ENCODE measurements at regions not wholly inside any gene's neighbourhood (a gene's known extent, or its start where the extent isn't known, plus 50 kb on each side); places are given as distances from the start of the nearest gene placed in this dataset.

DNA sequence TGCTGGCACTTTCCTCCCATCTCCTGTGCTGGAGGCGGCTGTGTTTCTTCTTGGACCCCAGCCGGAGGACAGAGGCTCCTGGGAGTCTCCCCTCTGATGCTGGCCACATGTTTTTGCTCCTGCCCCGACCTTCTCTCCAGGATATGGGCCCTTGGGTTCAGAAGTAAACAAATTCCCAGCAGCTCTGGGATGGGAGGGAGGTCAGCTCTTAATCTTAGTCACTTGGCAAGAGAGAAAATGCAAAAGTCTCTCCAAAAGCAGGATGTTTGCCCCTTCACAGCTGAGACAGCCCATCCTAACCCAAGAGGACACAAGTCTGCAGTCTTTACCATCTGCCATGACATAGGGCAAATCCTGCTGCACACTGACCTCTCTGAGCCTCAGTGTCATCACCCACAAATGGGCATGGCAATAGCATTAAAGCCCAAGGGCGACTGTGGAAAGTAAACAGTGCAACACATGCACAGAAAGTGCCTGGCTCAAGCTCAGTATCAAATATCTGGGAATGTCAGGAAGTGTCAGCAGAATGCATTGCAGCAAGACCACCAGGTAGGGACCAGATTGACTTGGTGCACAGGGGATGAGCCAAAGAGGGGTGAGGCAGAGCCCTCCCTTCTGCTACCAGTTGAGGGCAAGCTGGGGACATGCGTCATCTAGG lies 117.0 kb upstream of the CXCL14 start:
- FAIRE-seq, result no peak
- POLR2A ChIA-PET (ENCODE audit: partially characterized antibody), result no interaction called here
- no peak overlapping the region for H4K5ac ChIP-seq (ENCODE audit: insufficient read length, low read depth, low read length)

More for the DNA sequence above, 117.0 kb upstream of the CXCL14 start:
- WGBS, 2 experiments (ENCODE audit: extremely low coverage in 1 of 2, insufficient coverage in 1 of 2, insufficient read length in 1 of 2, insufficient replicate concordance in 2 of 2, low coverage in 1 of 2, low lambda C conversion rate in 2 of 2, missing lambda C conversion rate in 1 of 2), result 85% methylated on average over 5 of the region's 5 CpGs; no CpG with 5 or more reads in 1 of the 2 experiments
- H2BK5ac ChIP-seq (ENCODE audit: low read depth, low read length), result no peak overlapping the region
- H3K4ac ChIP-seq (replicated peaks; ENCODE audit: insufficient read length, low read depth, low read length), result no peak overlapping the region
- no peak overlapping the region for H2BK20ac ChIP-seq (ENCODE audit: low read length)
- TF ChIP-seq TAF7 (optimal IDR thresholded peaks at IDR 0.05; ENCODE audit: borderline replicate concordance, low read depth, low read length), result no peak
- no peak for TF ChIP-seq NANOG (IDR thresholded peaks at IDR 0.05; ENCODE audit: insufficient read depth, low read depth, low read length, poor library complexity, severe bottlenecking)
- TF ChIP-seq, protein P1, sequence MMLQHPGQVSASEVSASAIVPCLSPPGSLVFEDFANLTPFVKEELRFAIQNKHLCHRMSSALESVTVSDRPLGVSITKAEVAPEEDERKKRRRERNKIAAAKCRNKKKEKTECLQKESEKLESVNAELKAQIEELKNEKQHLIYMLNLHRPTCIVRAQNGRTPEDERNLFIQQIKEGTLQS (IDR thresholded peaks at IDR 0.05; ENCODE audit: insufficient read depth, low read depth, low read length), result no peak
- TF ChIP-seq FOSL1 (IDR thresholded peaks at IDR 0.05; ENCODE audit: insufficient read depth, low read depth, low read length), result no peak
- TF ChIP-seq JUND (IDR thresholded peaks at IDR 0.05; ENCODE audit: low read length), result no peak
- TF ChIP-seq, protein P2, sequence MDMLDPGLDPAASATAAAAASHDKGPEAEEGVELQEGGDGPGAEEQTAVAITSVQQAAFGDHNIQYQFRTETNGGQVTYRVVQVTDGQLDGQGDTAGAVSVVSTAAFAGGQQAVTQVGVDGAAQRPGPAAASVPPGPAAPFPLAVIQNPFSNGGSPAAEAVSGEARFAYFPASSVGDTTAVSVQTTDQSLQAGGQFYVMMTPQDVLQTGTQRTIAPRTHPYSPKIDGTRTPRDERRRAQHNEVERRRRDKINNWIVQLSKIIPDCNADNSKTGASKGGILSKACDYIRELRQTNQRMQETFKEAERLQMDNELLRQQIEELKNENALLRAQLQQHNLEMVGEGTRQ (IDR thresholded peaks at IDR 0.05; ENCODE audit: low read length), result no peak
- TF ChIP-seq SIN3A (conservative IDR thresholded peaks at IDR 0.05 in 1 of 2, IDR thresholded peaks at IDR 0.05 in 1 of 2; ENCODE audit: low read depth in 1 of 2, low read length in 2 of 2), result no peak
- TF ChIP-seq, protein P3, sequence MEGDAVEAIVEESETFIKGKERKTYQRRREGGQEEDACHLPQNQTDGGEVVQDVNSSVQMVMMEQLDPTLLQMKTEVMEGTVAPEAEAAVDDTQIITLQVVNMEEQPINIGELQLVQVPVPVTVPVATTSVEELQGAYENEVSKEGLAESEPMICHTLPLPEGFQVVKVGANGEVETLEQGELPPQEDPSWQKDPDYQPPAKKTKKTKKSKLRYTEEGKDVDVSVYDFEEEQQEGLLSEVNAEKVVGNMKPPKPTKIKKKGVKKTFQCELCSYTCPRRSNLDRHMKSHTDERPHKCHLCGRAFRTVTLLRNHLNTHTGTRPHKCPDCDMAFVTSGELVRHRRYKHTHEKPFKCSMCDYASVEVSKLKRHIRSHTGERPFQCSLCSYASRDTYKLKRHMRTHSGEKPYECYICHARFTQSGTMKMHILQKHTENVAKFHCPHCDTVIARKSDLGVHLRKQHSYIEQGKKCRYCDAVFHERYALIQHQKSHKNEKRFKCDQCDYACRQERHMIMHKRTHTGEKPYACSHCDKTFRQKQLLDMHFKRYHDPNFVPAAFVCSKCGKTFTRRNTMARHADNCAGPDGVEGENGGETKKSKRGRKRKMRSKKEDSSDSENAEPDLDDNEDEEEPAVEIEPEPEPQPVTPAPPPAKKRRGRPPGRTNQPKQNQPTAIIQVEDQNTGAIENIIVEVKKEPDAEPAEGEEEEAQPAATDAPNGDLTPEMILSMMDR (IDR thresholded peaks at IDR 0.05; ENCODE audit: control extremely low read depth in 1 of 3, insufficient read depth in 1 of 3, low read depth in 1 of 3, low read length in 3 of 3), result no peak
- no peak overlapping the region for H3K4me3 ChIP-seq (ENCODE audit: extremely low read depth in 1 of 4, insufficient read depth in 2 of 4, low read depth in 3 of 4, low read length in 4 of 4)
- H2AFZ ChIP-seq (ENCODE audit: low read length), result no peak overlapping the region
- H3K79me2 ChIP-seq (ENCODE audit: control insufficient read depth in 1 of 2, insufficient read depth in 2 of 2, low read length in 2 of 2), result no peaks in the 10 kb centered on the region
- H2BK15ac ChIP-seq (ENCODE audit: low read length), result no peak overlapping the region
- no peak overlapping the region for H3K4me2 ChIP-seq (ENCODE audit: insufficient read depth in 1 of 2, low read depth in 2 of 2, low read length in 2 of 2)
- no peak overlapping the region for H3K27ac ChIP-seq (ENCODE audit: low read depth, low read length)
- no peak overlapping the region for H3K18ac ChIP-seq (ENCODE audit: extremely low read depth, low read length)
- H2BK120ac ChIP-seq (replicated peaks; ENCODE audit: low read depth, low read length), result no peak overlapping the region
- no peak overlapping the region for H4K91ac ChIP-seq (replicated peaks; ENCODE audit: insufficient read length, low read length)
- H3K14ac ChIP-seq (ENCODE audit: insufficient read length), result no peak overlapping the region
- H4K20me1 ChIP-seq (replicated peaks in 1 of 2; ENCODE audit: control insufficient read depth in 1 of 2, insufficient read depth in 2 of 2, low read length in 2 of 2), result no peaks in the 10 kb centered on the region
- H3K56ac ChIP-seq (replicated peaks; ENCODE audit: insufficient read length, low read depth, low read length), result no peak overlapping the region
- no peak overlapping the region for H3K9ac ChIP-seq (replicated peaks in 1 of 4; ENCODE audit: extremely low read depth in 1 of 4, low read depth in 3 of 4, low read length in 3 of 4)
- CTCF ChIA-PET (ENCODE audit: partially characterized antibody), result interaction anchor here (1.0 to 1.7 kb wide), 2 partner anchors 9 to 134 kb away, joined by 3 to 5 read pairs; no protein-coding TSS in a partner anchor
- H3K27me3 ChIP-seq (replicated peaks in 1 of 4; ENCODE audit: control insufficient read depth in 3 of 4, extremely low read depth in 1 of 4, insufficient read depth in 3 of 4, low read length in 3 of 4), result no peaks in the 10 kb centered on the region
- no peak overlapping the region for H3K23ac ChIP-seq (ENCODE audit: insufficient read length)
- peak in 1 of 2 experiments; percentile 33 for DNase-seq (ENCODE audit: low read depth in 1 of 2, low spot score in 2 of 2)
- no peak overlapping the region for H2AK5ac ChIP-seq (ENCODE audit: low read depth, low read length)
- no peak overlapping the region for H4K8ac ChIP-seq (ENCODE audit: extremely low read depth, insufficient read depth, low read length)
- H3K36me3 ChIP-seq (ENCODE audit: control insufficient read depth in 2 of 4, insufficient read depth in 4 of 4, low read length in 3 of 4), result no peaks in the 10 kb centered on the region
- H3K79me1 ChIP-seq (ENCODE audit: low read depth, low read length), result no peaks in the 10 kb centered on the region
- H3K9me3 ChIP-seq (ENCODE audit: insufficient read depth in 2 of 2, low read depth in 1 of 2, low read length in 1 of 2), result no peaks in the 10 kb centered on the region
- peaks cover 0 to 2% (median 0%) of the 10 kb centered on the region in 4 experiments; a peak in 1 of 7 replicates for H3K4me1 ChIP-seq (replicated peaks in 1 of 4; ENCODE audit: control insufficient read depth in 3 of 4, insufficient read depth in 4 of 4, low read length in 3 of 4)
- H2BK12ac ChIP-seq (ENCODE audit: low read depth, low read length), result no peak overlapping the region
- H3K23me2 ChIP-seq (ENCODE audit: low read depth, low read length), result no peaks in the 10 kb centered on the region

Data from H1 (cell line).